ENCODE measurements at regions not wholly inside any gene's neighbourhood (a gene's known extent, or its start where the extent isn't known, plus 50 kb on each side); places are given as distances from the start of the nearest gene placed in this dataset.

GRCh38 chr2:20110876-20111275, 59.4 kb upstream of the LAPTM4A start:
- no peak for DNase-seq (ENCODE audit: low spot score)

GRCh38 chr2:20110383-20110782, 59.0 kb upstream of the LAPTM4A start:
- no peak for DNase-seq (ENCODE audit: low spot score)

- no peak for DNase-seq (ENCODE audit: low spot score)
Measured at GRCh38 chr2:20108655-20109396, 57.4 kb upstream of the LAPTM4A start.

GRCh38 chr2:20107776-20108175, 56.3 kb upstream of the LAPTM4A start:
- no peak for DNase-seq (ENCODE audit: low spot score)

- DNase-seq (ENCODE audit: low spot score), result no peak
Measured at GRCh38 chr2:20107352-20107751, 55.9 kb upstream of the LAPTM4A start.

GRCh38 chr2:20106746-20107145, 55.3 kb upstream of the LAPTM4A start:
- no peak for DNase-seq (ENCODE audit: low spot score)

- no peak for DNase-seq (ENCODE audit: low spot score)
Measured at GRCh38 chr2:20104900-20105545, 53.6 kb upstream of the LAPTM4A start.

GRCh38 chr2:20103530-20103929, 52.1 kb upstream of the LAPTM4A start:
- DNase-seq (ENCODE audit: low spot score), result no peak
